ENCODE measurements at regions not wholly inside any gene's neighbourhood (a gene's known extent, or its start where the extent isn't known, plus 50 kb on each side); places are given as distances from the start of the nearest gene placed in this dataset.

DNA sequence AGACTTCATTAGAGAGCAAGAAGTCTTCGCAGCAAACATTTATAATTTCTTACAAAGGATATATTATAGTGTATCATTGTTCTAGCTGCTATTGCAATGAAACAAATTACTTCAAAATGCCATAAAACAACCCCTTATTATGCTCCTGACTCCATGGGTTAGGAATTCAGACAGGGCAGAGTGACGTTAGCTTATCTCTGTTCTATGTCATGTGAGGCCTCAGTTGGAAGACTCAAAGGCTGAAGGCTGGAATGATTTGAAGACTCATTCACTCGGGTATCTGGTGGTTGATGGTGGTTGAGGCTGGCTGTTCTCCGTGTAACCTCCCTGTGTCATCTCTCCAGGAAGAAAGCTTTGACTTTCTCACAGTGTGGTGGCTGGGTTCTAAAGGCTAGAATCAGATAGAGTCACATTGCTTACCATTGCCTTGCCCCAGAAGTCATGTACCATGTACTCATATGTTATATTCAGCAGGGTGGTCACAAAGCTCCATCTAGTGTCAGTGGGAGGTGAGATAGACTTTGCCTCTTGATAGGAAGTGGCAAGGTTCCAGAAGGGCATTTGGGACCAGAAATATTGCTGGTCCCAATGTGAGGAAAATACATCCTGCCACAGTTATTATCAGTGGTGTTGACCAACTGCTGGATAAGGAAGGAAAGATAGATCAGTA, 226.9 kb downstream of the TMEM38B start:
- 40 to 42% methylated on average over 4 of the region's 4 CpGs for WGBS, 2 donors
- no peaks in the 10 kb centered on the region for H3K9me3 ChIP-seq
- no peak for TF ChIP-seq POLR2A (IDR thresholded peaks at IDR 0.05)
- TF ChIP-seq, protein P1, sequence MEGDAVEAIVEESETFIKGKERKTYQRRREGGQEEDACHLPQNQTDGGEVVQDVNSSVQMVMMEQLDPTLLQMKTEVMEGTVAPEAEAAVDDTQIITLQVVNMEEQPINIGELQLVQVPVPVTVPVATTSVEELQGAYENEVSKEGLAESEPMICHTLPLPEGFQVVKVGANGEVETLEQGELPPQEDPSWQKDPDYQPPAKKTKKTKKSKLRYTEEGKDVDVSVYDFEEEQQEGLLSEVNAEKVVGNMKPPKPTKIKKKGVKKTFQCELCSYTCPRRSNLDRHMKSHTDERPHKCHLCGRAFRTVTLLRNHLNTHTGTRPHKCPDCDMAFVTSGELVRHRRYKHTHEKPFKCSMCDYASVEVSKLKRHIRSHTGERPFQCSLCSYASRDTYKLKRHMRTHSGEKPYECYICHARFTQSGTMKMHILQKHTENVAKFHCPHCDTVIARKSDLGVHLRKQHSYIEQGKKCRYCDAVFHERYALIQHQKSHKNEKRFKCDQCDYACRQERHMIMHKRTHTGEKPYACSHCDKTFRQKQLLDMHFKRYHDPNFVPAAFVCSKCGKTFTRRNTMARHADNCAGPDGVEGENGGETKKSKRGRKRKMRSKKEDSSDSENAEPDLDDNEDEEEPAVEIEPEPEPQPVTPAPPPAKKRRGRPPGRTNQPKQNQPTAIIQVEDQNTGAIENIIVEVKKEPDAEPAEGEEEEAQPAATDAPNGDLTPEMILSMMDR (IDR thresholded peaks at IDR 0.05), result no peak
- H3K27ac ChIP-seq, result no peak overlapping the region
- H3K36me3 ChIP-seq (replicated peaks in 1 of 2; ENCODE audit: insufficient read depth in 1 of 2, low read depth in 2 of 2), result no peaks in the 10 kb centered on the region
- intact Hi-C loops (cut with DNase I), result no loop called here
- ATAC-seq, result no peak
- DNase-seq, result no peak
- H3K27me3 ChIP-seq, result no peaks in the 10 kb centered on the region
- H3K4me1 ChIP-seq, result no peaks in the 10 kb centered on the region
- H3K4me3 ChIP-seq, result no peak overlapping the region

DNA sequence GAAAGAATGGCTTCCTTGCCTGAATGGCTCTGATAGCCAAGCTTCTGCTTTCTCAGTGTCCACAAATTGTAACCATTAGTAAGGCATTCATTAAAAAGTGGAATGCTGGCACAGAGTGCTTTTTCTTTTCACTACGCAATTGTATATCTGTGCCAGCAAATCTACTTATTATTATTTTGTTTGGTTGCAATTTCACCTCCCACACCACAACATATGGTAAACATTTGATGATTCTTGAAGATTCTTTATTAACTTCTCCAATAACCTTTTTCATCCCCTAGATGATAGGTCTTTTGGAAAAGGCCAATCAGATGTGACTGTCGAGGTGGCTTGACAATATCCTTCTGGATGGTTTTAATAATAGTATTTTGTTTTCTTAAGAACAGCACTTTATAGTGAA, 234.1 kb downstream of the TMEM38B start:
- intact Hi-C loops (cut with DNase I), result no loop called here
- no peak overlapping the region for H3K27ac ChIP-seq
- no peak for ATAC-seq
- no peak for DNase-seq
- H3K4me1 ChIP-seq, result no peaks in the 10 kb centered on the region
- no peaks in the 10 kb centered on the region for H3K36me3 ChIP-seq (replicated peaks in 1 of 2; ENCODE audit: insufficient read depth in 1 of 2, low read depth in 2 of 2)
- WGBS, 2 donors, result 63 to 77% methylated on average over 2 of the region's 2 CpGs
- H3K9me3 ChIP-seq, result no peaks in the 10 kb centered on the region
- TF ChIP-seq POLR2A (IDR thresholded peaks at IDR 0.05), result no peak
- TF ChIP-seq, protein P1 (IDR thresholded peaks at IDR 0.05), result no peak
- H3K4me3 ChIP-seq, result no peak overlapping the region
- H3K27me3 ChIP-seq, result no peaks in the 10 kb centered on the region

DNA sequence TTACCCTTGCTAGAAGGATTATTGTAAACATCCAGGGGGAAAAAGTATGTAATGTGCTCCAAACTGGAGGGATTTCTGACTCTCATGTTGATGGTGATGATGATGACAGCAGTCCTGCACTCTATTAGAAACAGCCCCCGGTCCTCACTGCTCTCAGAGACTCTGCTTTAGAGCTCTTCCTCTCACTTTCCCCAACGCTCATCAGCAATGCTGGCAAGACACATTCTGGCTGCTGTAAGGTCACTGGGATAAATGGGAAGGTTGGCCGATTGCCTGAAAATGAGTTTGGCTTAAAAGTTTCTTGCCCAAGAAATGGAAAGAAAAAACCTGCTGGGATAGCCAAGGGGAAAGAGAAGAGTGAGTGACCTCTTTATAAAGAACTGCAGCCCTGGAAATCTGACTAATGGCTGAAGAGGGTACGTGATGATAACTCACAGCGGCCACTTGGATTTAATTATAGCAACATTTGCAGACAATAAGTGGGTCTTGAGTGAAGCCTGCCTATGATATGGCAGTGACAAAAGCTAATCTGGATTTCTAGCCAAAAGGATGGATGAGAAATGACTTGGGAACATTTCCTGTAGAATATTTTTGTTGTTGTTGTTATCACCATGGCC, 235.8 kb downstream of the TMEM38B start:
- ATAC-seq, result no peak
- intact Hi-C loops (cut with DNase I), result no loop called here
- WGBS, 2 donors, result 61 to 71% methylated on average over 5 of the region's 5 CpGs

DNA sequence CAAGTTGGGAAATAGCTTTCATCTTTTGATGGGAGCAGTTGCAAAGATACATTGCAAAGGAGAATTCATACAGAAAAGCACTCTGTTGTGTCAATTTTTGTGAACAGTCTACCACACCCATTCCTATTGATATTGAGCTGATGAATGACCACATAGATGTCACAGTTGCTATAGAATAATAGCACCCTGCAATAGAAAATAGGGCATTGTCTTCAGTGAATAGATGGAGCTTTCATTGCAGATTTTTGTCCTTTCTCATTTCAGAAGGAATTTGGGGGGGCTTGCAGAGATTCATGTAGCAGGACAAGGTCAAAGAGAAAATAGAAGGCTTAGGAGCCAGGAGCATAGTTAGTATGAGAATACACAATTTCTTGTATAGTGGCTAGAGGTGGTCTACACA, 237.9 kb downstream of the TMEM38B start:
- intact Hi-C loops (cut with DNase I), result no loop called here
- H3K9me3 ChIP-seq, result no peaks in the 10 kb centered on the region
- no peak for ATAC-seq
- no peak for TF ChIP-seq POLR2A (IDR thresholded peaks at IDR 0.05)
- TF ChIP-seq, protein P1 (IDR thresholded peaks at IDR 0.05), result no peak
- no peaks in the 10 kb centered on the region for H3K4me1 ChIP-seq
- no peaks in the 10 kb centered on the region for H3K27me3 ChIP-seq
- no peak overlapping the region for H3K4me3 ChIP-seq
- no peak overlapping the region for H3K27ac ChIP-seq
- H3K36me3 ChIP-seq (replicated peaks in 1 of 2; ENCODE audit: insufficient read depth in 1 of 2, low read depth in 2 of 2), result no peaks in the 10 kb centered on the region
- DNase-seq, result no peak

More for the DNA sequence above, 235.8 kb downstream of the TMEM38B start:
- Histone ChIP-seq H3K4me1 (no peaks in the 10 kb centered on the region), H3K9me3 (no peaks in the 10 kb centered on the region), H3K36me3 (replicated peaks in 1 of 2; ENCODE audit: insufficient read depth in 1 of 2, low read depth in 2 of 2) (no peaks in the 10 kb centered on the region), H3K27ac (no peak overlapping the region), H3K27me3 (no peaks in the 10 kb centered on the region), H3K4me3 (no peak overlapping the region)
- TF ChIP-seq POLR2A (IDR thresholded peaks at IDR 0.05), result no peak
- TF ChIP-seq, protein P1 (IDR thresholded peaks at IDR 0.05), result no peak
- DNase-seq, result no peak

DNA sequence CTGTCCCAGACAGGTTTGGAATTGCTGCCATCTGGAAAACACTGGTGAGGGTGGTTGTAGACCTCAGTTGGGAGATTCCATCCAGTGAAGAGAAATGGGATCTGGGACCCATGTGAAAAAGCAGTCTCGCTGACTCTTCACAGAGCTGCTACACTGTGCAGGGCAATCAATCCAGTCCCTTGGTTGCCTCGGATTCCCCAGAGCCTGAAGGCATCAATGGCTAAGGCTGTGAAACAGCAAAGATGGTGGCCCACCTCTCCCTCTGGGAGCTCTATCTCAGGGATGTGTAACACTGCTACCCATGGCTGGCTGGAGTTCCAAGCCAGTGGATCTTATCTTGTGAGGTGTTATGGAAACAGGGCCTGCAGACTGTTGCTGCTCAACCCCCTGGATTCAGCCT, 256.1 kb downstream of the TMEM38B start:
- no peak overlapping the region for H3K27ac ChIP-seq
- no peaks in the 10 kb centered on the region for H3K27me3 ChIP-seq
- DNase-seq (no peak), ATAC-seq (no peak)
- no peak overlapping the region for H3K4me3 ChIP-seq
- TF ChIP-seq, protein P1 (IDR thresholded peaks at IDR 0.05), result no peak
- no peak for TF ChIP-seq POLR2A (IDR thresholded peaks at IDR 0.05)
- WGBS, 2 donors, result 59 to 83% methylated on average over 2 of the region's 2 CpGs
- no peaks in the 10 kb centered on the region for H3K36me3 ChIP-seq (replicated peaks in 1 of 2; ENCODE audit: insufficient read depth in 1 of 2, low read depth in 2 of 2)
- H3K4me1 ChIP-seq, result no peaks in the 10 kb centered on the region
- H3K9me3 ChIP-seq, result peaks cover 0 to 14% (median 0%) of the 10 kb centered on the region in 3 donors
- intact Hi-C loops (cut with DNase I), result no loop called here
